GM21717 (cell line): ENCODE measurements at regions not wholly inside any gene's neighbourhood (a gene's known extent, or its start where the extent isn't known, plus 50 kb on each side); places are given as distances from the start of the nearest gene placed in this dataset.
"Not testable (repeated sequence)": the region's sequence is repeated elsewhere in the genome, so short reads cannot be mapped to it uniquely, and the experiment has no call there.

Experiments used
- ATAC-seq: cut with Tn5 transposase; IDR thresholded peaks from one replicate; pipeline ENCODE4 v1.9.1; 2021; ENCODE audit warnings: mild to moderate bottlenecking, moderate library complexity; ENCODE audit not compliant: unreplicated experiment

GRCh38 chr3:118075873-118076272 lies 958.8 kb downstream of the IGSF11 start:
- no peak for ATAC-seq

DNA sequence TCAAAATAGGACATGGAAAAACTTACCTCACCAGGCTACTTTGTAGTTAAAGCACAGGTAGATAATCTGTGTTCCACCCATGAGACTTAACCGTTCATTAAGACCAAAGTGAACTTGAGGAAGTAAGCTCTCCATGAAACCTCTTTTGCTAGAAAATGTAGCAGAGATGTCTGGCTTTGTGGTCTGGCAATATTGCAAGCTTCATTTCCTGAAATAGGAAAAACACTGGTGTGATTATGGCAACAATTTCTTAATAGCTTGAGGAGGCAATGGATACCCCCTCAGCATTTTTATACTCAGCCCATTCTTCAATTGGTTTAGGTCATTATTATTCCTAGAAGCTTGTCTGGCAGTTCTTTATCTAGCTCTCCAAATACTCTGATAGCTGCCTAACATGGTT lies 957.3 kb downstream of the IGSF11 start:
- no peak for ATAC-seq

DNA sequence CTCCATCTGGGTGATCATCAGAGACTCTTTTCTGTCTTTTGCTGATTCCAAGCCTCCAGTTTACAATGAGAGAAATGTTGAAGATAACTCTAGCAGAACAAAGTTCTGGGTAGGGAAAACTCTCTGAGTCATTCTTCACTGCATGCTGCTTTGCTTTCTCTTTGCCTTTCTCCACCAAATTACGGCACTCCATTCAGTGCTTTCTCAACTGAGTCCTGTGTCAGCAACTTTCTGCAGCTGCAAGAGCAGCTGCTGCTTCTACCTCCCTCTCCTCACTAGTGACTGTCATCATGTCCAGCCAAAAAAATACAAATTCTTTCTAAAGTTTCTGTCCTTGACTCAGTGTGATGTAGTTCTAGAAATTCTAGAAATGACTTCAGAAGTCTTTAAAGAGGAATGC lies 953.8 kb downstream of the IGSF11 start:
- no peak for ATAC-seq

DNA sequence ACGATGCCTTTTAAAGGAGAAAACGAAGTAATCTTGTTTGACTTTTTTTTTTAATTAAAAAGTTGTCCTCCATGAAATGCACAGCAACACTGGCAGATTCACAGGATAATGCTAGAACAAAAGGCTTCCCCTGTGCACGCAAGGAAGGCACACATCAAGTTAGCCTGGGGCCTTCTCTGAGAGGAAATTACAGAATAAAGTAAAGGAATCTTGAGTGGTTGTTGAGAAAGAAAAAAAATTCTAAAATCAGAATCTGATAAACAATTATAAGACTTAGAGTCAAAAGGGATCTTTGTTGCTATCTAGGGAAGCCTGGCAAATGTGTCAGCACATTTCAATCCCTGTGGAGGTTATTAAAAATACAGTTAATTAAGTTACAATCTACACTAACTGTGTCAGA lies 946.0 kb downstream of the IGSF11 start:
- ATAC-seq = no peak

GRCh38 chr3:118089563-118089962 lies 945.1 kb downstream of the IGSF11 start:
- no peak for ATAC-seq

GRCh38 chr3:118097226-118097625 lies 937.4 kb downstream of the IGSF11 start:
- ATAC-seq = no peak

GRCh38 chr3:118097660-118098059 lies 937.0 kb downstream of the IGSF11 start:
- no peak for ATAC-seq

- no peak for ATAC-seq
Observed at GRCh38 chr3:118098827-118099226, 935.8 kb downstream of the IGSF11 start.

DNA sequence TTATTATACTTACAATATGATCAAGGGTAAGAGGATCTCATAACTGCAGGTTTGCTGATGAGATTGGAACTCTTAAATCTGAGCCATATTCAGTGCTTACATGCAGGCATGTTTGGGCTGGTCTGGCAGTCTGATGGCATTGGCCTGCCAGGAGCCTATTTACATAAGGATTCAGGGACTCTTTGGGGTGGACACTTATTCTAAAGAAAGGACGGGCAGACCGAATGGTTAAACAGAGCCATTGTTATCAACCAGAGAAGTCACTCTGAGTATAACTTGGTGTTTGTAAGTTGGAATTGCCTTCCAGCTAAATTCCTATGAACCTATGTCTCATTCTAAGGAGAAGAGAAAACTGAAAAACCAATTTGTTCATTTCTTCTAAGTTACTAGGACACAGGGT lies 932.8 kb downstream of the IGSF11 start:
- no peak for ATAC-seq

DNA sequence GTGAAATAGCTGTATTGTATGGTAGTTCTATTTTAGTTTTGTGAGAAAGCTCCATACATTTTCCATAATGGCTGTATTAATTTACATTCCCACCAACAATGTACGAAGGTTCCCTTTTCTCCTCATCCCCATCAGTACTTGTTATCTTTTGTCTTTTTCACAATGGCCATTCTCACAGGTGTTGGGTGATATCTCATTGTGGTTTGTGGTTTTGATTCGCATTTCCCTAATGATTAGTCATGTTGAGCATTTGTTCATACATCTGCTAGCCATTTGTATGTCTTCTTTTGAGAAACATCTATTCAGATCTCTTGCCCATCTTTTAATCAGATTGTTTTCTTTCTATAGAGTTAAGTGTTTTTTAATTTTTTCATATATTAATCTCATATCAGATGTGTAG lies 931.9 kb downstream of the IGSF11 start:
- ATAC-seq = no peak

GRCh38 chr3:118108201-118108600 lies 926.4 kb downstream of the IGSF11 start:
- no peak for ATAC-seq

- no peak for ATAC-seq
Observed at GRCh38 chr3:118108769-118109168, 925.9 kb downstream of the IGSF11 start.

DNA sequence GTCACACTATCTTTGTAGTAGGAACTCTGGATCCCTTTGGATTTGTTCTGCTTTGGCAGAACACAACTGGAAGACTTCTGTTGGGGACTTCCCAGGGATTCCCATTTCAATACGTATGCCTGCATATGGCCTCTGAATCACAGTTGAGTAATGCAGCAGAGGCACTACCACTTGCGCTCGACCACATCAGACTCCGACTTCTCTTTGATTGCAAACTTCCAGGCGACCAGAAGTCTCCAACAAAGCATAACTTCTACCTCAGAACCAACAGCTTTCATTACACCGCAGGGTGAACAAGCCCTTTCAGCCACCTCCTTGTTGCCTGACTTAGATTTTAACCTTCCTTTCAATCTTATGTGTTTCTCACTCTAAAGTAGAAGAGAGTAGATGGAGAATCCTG lies 924.4 kb downstream of the IGSF11 start:
- no peak for ATAC-seq

DNA sequence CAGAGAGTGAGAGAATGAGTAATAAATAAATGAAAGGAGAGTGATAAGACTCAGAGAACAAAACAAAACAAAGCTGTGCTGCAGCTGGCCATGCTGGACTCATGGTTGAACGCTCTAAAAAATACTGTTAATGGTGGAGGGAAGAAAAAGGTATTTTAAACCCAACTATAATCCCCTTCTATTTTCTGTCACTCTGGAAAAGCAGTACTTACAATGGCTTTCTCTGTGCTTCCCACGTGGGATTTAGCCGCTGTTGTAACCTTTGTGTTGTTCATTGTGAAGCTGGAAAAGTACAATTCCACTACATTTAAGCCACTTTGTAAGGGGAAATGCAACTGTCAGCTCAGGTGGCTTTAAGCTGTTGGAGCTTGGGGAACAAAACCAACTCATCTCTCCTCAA lies 917.7 kb downstream of the IGSF11 start:
- no peak for ATAC-seq

GRCh38 chr3:118126751-118127150 lies 907.9 kb downstream of the IGSF11 start:
- no peak for ATAC-seq

- no peak for ATAC-seq
Observed at GRCh38 chr3:118127992-118128391, 906.7 kb downstream of the IGSF11 start.

DNA sequence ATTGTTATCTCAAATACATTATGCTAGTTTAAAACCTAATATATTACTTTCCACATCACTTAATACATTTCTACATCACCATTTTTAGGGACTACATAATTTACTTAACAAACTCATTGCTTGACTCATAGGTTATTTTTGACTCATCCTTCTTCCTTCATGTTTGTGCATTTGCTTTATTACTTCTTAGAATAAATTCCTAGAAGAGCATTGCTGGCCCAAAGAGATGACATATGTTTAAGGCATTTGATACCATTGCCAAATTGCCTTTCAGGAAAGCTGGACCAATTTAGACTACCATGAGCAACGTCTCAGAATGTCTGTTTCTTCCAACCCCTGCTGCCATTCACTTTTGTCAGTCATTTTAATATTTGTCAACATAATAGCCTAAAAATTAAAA lies 905.8 kb downstream of the IGSF11 start:
- ATAC-seq = no peak

GRCh38 chr3:118137778-118138177 lies 896.9 kb downstream of the IGSF11 start:
- no peak for ATAC-seq

DNA sequence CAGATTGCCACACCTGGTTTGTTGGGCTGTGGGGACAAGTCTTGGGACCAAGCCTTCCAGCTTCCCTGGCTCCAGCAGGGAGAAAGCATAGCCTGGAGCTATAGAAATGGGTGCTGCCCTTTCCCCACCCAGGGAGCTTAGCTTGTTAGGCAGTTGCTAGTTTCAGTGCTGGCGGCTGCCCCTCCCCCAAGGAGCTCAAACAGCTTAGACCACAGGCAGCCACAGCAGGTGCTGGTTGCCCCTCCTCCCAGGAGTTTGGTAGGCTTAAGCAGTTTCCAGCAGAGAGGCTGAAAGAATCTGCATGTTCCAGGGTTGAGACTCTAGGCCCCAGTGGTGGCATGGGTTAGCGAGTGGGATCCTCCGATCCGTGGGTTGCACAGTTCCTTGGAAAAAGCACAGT lies 889.7 kb downstream of the IGSF11 start:
- ATAC-seq = no peak

DNA sequence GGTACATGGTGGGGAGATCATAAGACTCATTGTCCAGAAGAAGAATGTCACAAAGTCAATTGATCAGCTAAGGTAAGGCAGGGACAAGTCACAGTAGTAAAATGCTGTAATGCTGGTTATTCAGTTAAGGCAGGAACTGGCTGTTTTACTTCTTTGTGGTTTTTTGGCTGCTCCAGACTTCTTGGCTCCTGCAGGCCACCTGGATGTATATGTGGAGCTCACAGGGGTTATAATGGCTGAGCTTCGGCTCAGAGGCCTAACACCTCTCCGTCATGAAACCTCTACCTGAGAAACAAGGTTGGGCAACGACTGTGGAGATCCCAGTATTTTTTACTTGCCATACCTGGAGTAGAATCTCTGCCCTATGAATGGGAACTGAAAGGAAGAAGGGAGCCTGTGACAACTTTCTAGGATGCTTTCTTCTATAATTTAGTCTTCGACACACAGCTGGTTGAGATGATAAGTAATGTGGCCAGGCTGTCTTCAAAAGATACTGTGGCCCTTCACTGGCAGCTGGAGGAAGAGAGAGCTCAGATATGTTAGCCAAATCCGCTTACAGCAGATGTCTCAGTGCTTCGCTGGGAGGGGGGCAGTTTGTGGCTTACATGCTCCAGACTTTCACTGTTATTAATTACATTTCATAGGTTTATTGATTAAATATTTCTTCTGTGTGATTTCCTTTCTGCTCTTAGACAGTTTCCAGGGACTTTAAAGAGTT lies 887.8 kb downstream of the IGSF11 start:
- ATAC-seq = no peak

DNA sequence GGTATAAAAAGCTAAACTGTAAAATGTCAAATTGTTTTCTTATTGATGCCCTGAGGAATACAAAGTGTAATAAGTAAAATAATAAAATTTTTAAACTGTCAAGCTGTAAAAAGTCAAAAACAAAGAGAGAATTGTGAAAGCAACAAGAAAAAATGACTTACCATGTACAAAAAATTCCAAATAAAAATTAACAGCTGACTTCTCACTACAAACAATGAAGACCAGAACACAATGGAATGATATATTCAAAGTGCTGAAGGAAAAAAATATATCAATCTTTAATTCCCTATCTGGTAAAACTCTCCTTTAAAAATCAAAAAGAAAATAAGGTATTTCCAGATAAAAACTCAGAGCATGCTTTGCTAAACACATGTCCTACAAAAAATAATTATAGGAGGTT lies 883.5 kb downstream of the IGSF11 start:
- ATAC-seq = no peak

GRCh38 chr3:118162627-118163588 lies 871.7 kb downstream of the IGSF11 start:
- ATAC-seq = not testable (repeated sequence)
